GM18508 (cell line): ENCODE measurements at regions not wholly inside any gene's neighbourhood (a gene's known extent, or its start where the extent isn't known, plus 50 kb on each side); places are given as distances from the start of the nearest gene placed in this dataset.
"Not testable (repeated sequence)": the region's sequence is repeated elsewhere in the genome, so short reads cannot be mapped to it uniquely, and the experiment has no call there.

Experiments
- ATAC-seq: cut with Tn5 transposase; IDR thresholded peaks from one replicate; pipeline ENCODE4 v1.9.1; 2021; ENCODE audit warnings: moderate number of reproducible peaks; ENCODE audit not compliant: insufficient read depth, unreplicated experiment

- not testable (repeated sequence) for ATAC-seq
These were observed 118.4 kb downstream of the PCDH10 start for GRCh38 chr4:133267506-133267905.

- ATAC-seq, result not testable (repeated sequence)
These were observed 117.9 kb downstream of the PCDH10 start for GRCh38 chr4:133266966-133267365.

- ATAC-seq, result not testable (repeated sequence)
These were observed 115.2 kb downstream of the PCDH10 start for GRCh38 chr4:133264251-133264650.

GRCh38 chr4:133263104-133263503 is 114.0 kb downstream of the PCDH10 start:
- ATAC-seq, result no peak

- no peak for ATAC-seq
These were observed 98.8 kb downstream of the PCDH10 start for GRCh38 chr4:133247861-133248260.

GRCh38 chr4:133245226-133245625 is 96.1 kb downstream of the PCDH10 start:
- no peak for ATAC-seq
